Panc1 (cell line): ENCODE measurements at regions not wholly inside any gene's neighbourhood (a gene's known extent, or its start where the extent isn't known, plus 50 kb on each side); places are given as distances from the start of the nearest gene placed in this dataset.

Source experiments
- ATAC-seq: fragments of 200-7000 bp; cut with Tn5 transposase; 2 replicates; pipeline ENCODE4 v1.9.1; 2020; ENCODE audit warnings: mild to moderate bottlenecking, moderate library complexity
- BruUV-seq: library from RNA; stranded (reverse); fragments of 400-500 nt; replicated peaks from 2 replicates; lab custom pipeline; 2021; lab: Mats Ljungman, UMichigan
- CTCF ChIA-PET: fragments of 300-600 bp; sonication (Branson Sonifier 250); formaldehyde crosslinking; loops from one replicate; lab custom pipeline; 2022; ENCODE audit warnings: antibody characterized with exemption; lab: Charles Lee
- POLR2A ChIA-PET: fragments of 300-600 bp; sonication (Branson Sonifier 250); formaldehyde crosslinking; loops from one replicate; lab custom pipeline; 2022; ENCODE audit warnings: antibody characterized with exemption; lab: Charles Lee
- DNase-seq: peaks from one replicate; pipeline ENCODE4 v3.0.0-alpha.2; 2010; ENCODE audit warnings: low read depth, low spot score
- H3K27ac ChIP-seq: 2 replicates; pipeline ENCODE4 v1.5.1; 2011; ENCODE audit warnings: mild to moderate bottlenecking, low read length, inconsistent platforms
- H3K27me3 ChIP-seq: fragments of 200-500 bp; sonication (Bioruptor generic); 2 replicates; pipeline ENCODE4 v1.6.0; 2014; ENCODE audit warnings: low read length, inconsistent platforms; ENCODE audit not compliant: control insufficient read depth, insufficient read depth
- H3K36me3 ChIP-seq: fragments of 200-500 bp; sonication (Bioruptor generic); 2 replicates; pipeline ENCODE4 v1.5.1; 2014; ENCODE audit warnings: inconsistent platforms, mild to moderate bottlenecking, low read length, moderate library complexity; ENCODE audit not compliant: control insufficient read depth, insufficient read depth
- H3K4me1 ChIP-seq: 2 replicates; pipeline ENCODE4 v1.5.1; 2011; ENCODE audit warnings: inconsistent platforms, mild to moderate bottlenecking, low read length, moderate library complexity; ENCODE audit not compliant: control insufficient read depth, insufficient read depth
- H3K4me3 ChIP-seq, 2 experiments: 2 replicates each; pipeline ENCODE4 v1.5.1; 2011 to 2012; ENCODE audit warnings: low read depth in 2 of 2, low read length in 2 of 2, mild to moderate bottlenecking in 2 of 2, inconsistent platforms in 1 of 2, moderate library complexity in 1 of 2
- H3K9me3 ChIP-seq: fragments of 200-500 bp; sonication (Bioruptor generic); 2 replicates; pipeline ENCODE4 v1.5.1; 2014; ENCODE audit warnings: low read depth, mild to moderate bottlenecking, inconsistent platforms, low read length, moderate library complexity; ENCODE audit not compliant: control insufficient read depth, insufficient read depth
- CTCF ChIP-seq: fragments of 450-650 bp; IDR thresholded peaks from 2 replicates; pipeline ENCODE4 v1.5.1; 2017; ENCODE audit warnings: mild to moderate bottlenecking
- POLR2AphosphoS5 ChIP-seq: IDR thresholded peaks from 2 replicates; pipeline ENCODE4 v1.6.1; 2012; ENCODE audit warnings: mild to moderate bottlenecking, low read depth, low read length, moderate library complexity
- REST ChIP-seq, 2 experiments: IDR thresholded peaks; 2 replicates each; pipeline ENCODE4 v1.6.1; 2011 to 2012; ENCODE audit warnings: low read depth in 2 of 2, control low read depth in 1 of 2, low read length in 1 of 2, mild to moderate bottlenecking in 1 of 2, moderate library complexity in 1 of 2; ENCODE audit not compliant: insufficient read depth in 1 of 2
- SIN3A ChIP-seq: IDR thresholded peaks from 2 replicates; pipeline ENCODE4 v1.6.1; 2012; ENCODE audit warnings: low read depth, mild to moderate bottlenecking, low read length, moderate library complexity, borderline replicate concordance; ENCODE audit not compliant: insufficient read depth
- TCF7L2 ChIP-seq: IDR thresholded peaks from 2 replicates; pipeline ENCODE4 v1.6.1; 2011; ENCODE audit warnings: mild to moderate bottlenecking, low read depth, low read length, inconsistent platforms
- in situ Hi-C: cut with HindIII; loops from 2 replicates; pipeline ENCODE4 v1.10.0; 2016; ENCODE audit warnings: low sequenced_read_pairs, low pct_unique_long_range_greater_than_20kb
- intact Hi-C: fragments of 100-400 bp; cut with micrococcal nuclease; formaldehyde crosslinking; loops from one replicate; pipeline ENCODE4 v1.10.0; 2022; ENCODE audit not compliant: unreplicated experiment

GRCh38 chr1:30511106-30511505, 212.3 kb downstream of the MATN1 start:
- Histone ChIP-seq H3K36me3 (no peaks in the 10 kb centered on the region), H3K4me3 (no peak overlapping the region), H3K27ac (no peak overlapping the region), H3K9me3 (no peaks in the 10 kb centered on the region), H3K27me3 (no peaks in the 10 kb centered on the region; the same call in 1 of the 2 replicates), H3K4me1 (0 out of 2 replicates have a peak, but pooled peaks cover 5% of the 10 kb centered on the region)
- DNase-seq = no peak
- BruUV-seq = no TSS peak
- ATAC-seq = no peak
- CTCF ChIA-PET = no interaction called here
- in situ Hi-C loops = no loop called here
- intact Hi-C loops = no loop called here
- POLR2A ChIA-PET = no interaction called here
- TF ChIP-seq TCF7L2 = no peak
- TF ChIP-seq SIN3A = no peak
- TF ChIP-seq CTCF = no peak
- TF ChIP-seq POLR2AphosphoS5 = no peak
- no peak for TF ChIP-seq REST (IDR thresholded peaks at IDR 0.05; ENCODE audit: insufficient read depth in 1 of 2, low read depth in 2 of 2, low read length in 1 of 2)

- POLR2A ChIA-PET = no interaction called here
Observed at GRCh38 chr1:30509670-30510069, 213.7 kb downstream of the MATN1 start.

More at GRCh38 chr1:30509670-30510069, 213.7 kb downstream of the MATN1 start:
- H3K9me3 ChIP-seq = no peaks in the 10 kb centered on the region
- no TSS peak for BruUV-seq
- H3K27me3 ChIP-seq = no peaks in the 10 kb centered on the region; the same call in 1 of the 2 replicates
- in situ Hi-C loops (no loop called here), intact Hi-C loops (no loop called here)
- DNase-seq (no peak), ATAC-seq (no peak)
- 0 out of 2 replicates have a peak, but pooled peaks cover 5% of the 10 kb centered on the region for H3K4me1 ChIP-seq
- H3K36me3 ChIP-seq = no peaks in the 10 kb centered on the region
- H3K27ac ChIP-seq = no peak overlapping the region
- TF ChIP-seq TCF7L2 = no peak
- TF ChIP-seq POLR2AphosphoS5 = no peak
- no peak for TF ChIP-seq CTCF
- no peak for TF ChIP-seq REST (IDR thresholded peaks at IDR 0.05; ENCODE audit: insufficient read depth in 1 of 2, low read depth in 2 of 2, low read length in 1 of 2)
- no peak for TF ChIP-seq SIN3A
- CTCF ChIA-PET = no interaction called here
- H3K4me3 ChIP-seq = no peak overlapping the region
